K562 (cell line): ENCODE measurements at regions not wholly inside any gene's neighbourhood (a gene's known extent, or its start where the extent isn't known, plus 50 kb on each side); places are given as distances from the start of the nearest gene placed in this dataset.

Source experiments
- ATAC-seq: fragments of 200-7000 bp; cut with Tn5 transposase; 3 replicates; pipeline ENCODE4 v1.9.1; 2020; ENCODE audit warnings: moderate library complexity
- BruUV-seq: library from RNA; stranded (reverse); fragments of 400-500 nt; replicated peaks from 2 replicates; lab custom pipeline; 2021; lab: Mats Ljungman, UMichigan
- CTCF ChIA-PET: fragments of 300-600 bp; formaldehyde crosslinking; extraction: SDS; loops from one replicate; lab custom pipeline; 2021; ENCODE audit warnings: low intra/inter-chr PET ratio; lab: Yijun Ruan, JAX
- POLR2A ChIA-PET: fragments of 300-600, 350-650 bp; sonication (Branson Sonifier 250); formaldehyde crosslinking; extraction: SDS; loops from one replicate; lab custom pipeline; 2021; ENCODE audit warnings: antibody characterized with exemption, inconsistent platforms; lab: Yijun Ruan, JAX
- DNase-seq, 4 experiments: peaks; one replicate each; pipeline versions ENCODE4 v3.0.0 to v3.0.0-alpha.2; 2011 to 2018; ENCODE audit warnings: low spot score in 3 of 4, mixed read lengths in 3 of 4; ENCODE audit errors: extremely low read depth in 1 of 4
- FAIRE-seq: peaks from 2 replicates; lab custom pipeline; 2011; peaks lifted over from hg19 to GRCh38; lab: Jason Lieb, UNC
- H2AFZ ChIP-seq: 2 replicates; pipeline ENCODE4 v1.6.0; 2011; ENCODE audit warnings: low read depth, low read length, control low read depth, inconsistent platforms
- H3K27ac ChIP-seq: fragments of 200-600 bp; 3 replicates; pipeline ENCODE4 v1.8.0; 2011; ENCODE audit warnings: low read depth, mild to moderate bottlenecking, control low read depth, inconsistent platforms, low read length, moderate library complexity, mixed read lengths; ENCODE audit errors: extremely low read depth
- H3K27me3 ChIP-seq, 2 experiments: fragments of 300-600 bp in 1 of 2; 2 replicates in 1 of 2; 3 replicates in 1 of 2; pipeline versions ENCODE4 v1.6.0 to v1.8.0; 2011; ENCODE audit warnings: inconsistent platforms in 2 of 2, low read length in 2 of 2, mild to moderate bottlenecking in 1 of 2, mixed read lengths in 1 of 2, moderate library complexity in 1 of 2; ENCODE audit not compliant: control insufficient read depth in 2 of 2, insufficient read depth in 2 of 2
- H3K36me3 ChIP-seq: fragments of 300-600 bp; 3 replicates; pipeline ENCODE4 v1.8.0; 2011; ENCODE audit warnings: mild to moderate bottlenecking, low read length, inconsistent platforms; ENCODE audit not compliant: control insufficient read depth, insufficient read depth
- H3K4me1 ChIP-seq, 2 experiments: fragments of 200-600 bp in 1 of 2; replicated peaks in 1 of 2; 2 replicates in 1 of 2; 3 replicates in 1 of 2; pipeline versions ENCODE4 v1.5.1 to v1.8.0; 2011; ENCODE audit warnings: inconsistent platforms in 2 of 2, low read length in 2 of 2, mild to moderate bottlenecking in 1 of 2, mixed read lengths in 1 of 2, moderate library complexity in 1 of 2; ENCODE audit not compliant: control insufficient read depth in 2 of 2, insufficient read depth in 2 of 2
- H3K4me2 ChIP-seq: 2 replicates; pipeline ENCODE4 v1.6.1; 2011; ENCODE audit warnings: low read length, control low read depth, inconsistent platforms, mixed read lengths; ENCODE audit not compliant: insufficient read depth
- H3K4me3 ChIP-seq: fragments of 200-600 bp; sonication (generic), shearing (Covaris generic); 2 replicates; pipeline ENCODE4 v1.5.1; 2016; ENCODE audit warnings: control low read depth, inconsistent platforms
- H3K79me2 ChIP-seq: fragments of 200-600 bp; 3 replicates; pipeline ENCODE4 v1.8.0; 2011; ENCODE audit warnings: low read length, inconsistent platforms; ENCODE audit not compliant: control insufficient read depth, insufficient read depth
- H3K9ac ChIP-seq, 2 experiments: 2 replicates each; pipeline versions ENCODE4 v1.6.0 to v1.6.1; 2011; ENCODE audit warnings: low read depth in 2 of 2, low read length in 2 of 2, control low read depth in 1 of 2, inconsistent platforms in 1 of 2, mild to moderate bottlenecking in 1 of 2, mixed read lengths in 1 of 2; ENCODE audit not compliant: insufficient read depth in 1 of 2
- H3K9me1 ChIP-seq: one replicate; pipeline ENCODE4 v1.6.0; 2011; ENCODE audit warnings: inconsistent platforms, mild to moderate bottlenecking, low read length, moderate library complexity; ENCODE audit not compliant: control insufficient read depth, insufficient read depth
- H3K9me3 ChIP-seq: replicated peaks from 2 replicates; pipeline ENCODE4 v1.5.1; 2011; ENCODE audit warnings: low read depth, low read length, inconsistent platforms; ENCODE audit not compliant: control insufficient read depth, insufficient read depth
- H4K20me1 ChIP-seq: replicated peaks from 2 replicates; pipeline ENCODE4 v1.6.1; 2011; ENCODE audit warnings: low read length, inconsistent platforms, mixed read lengths; ENCODE audit not compliant: control insufficient read depth, insufficient read depth
- ERF ChIP-seq: fragments of 450-650 bp; formaldehyde crosslinking; IDR thresholded peaks from 2 replicates; pipeline ENCODE4 v1.4.0; 2020; ENCODE audit warnings: mild to moderate bottlenecking, mixed read lengths
- IRF9 ChIP-seq: fragments of 450-650 bp; IDR thresholded peaks from 2 replicates; pipeline ENCODE4 v1.6.1; 2016; ENCODE audit warnings: missing biosample characterization, missing genetic modification characterization
- MIER1 ChIP-seq: fragments of 450-650 bp; IDR thresholded peaks from 2 replicates; pipeline ENCODE4 v1.6.1; 2016; ENCODE audit warnings: antibody characterized with exemption, mild to moderate bottlenecking, low read depth
- PTBP1 ChIP-seq: fragments of 200-400 bp; formaldehyde crosslinking; IDR thresholded peaks from 2 replicates; pipeline ENCODE4 v1.6.1; 2017; ENCODE audit warnings: low read depth, low read length
- ZNF197 ChIP-seq: fragments of 200-800 bp; sonication (Bioruptor generic); IDR thresholded peaks from 2 replicates; pipeline ENCODE4 v1.6.1; 2016; ENCODE audit warnings: low read depth, missing genetic modification characterization, missing compliant biosample characterization
- ZNF24 ChIP-seq: fragments of 450-650 bp; IDR thresholded peaks from 2 replicates; pipeline ENCODE4 v1.6.1; 2016
- ZNF696 ChIP-seq: fragments of 250-450 bp; sonication (Bioruptor Pico); conservative IDR thresholded peaks from 2 replicates; pipeline ENCODE4 v1.4.0; 2020; ENCODE audit warnings: mild to moderate bottlenecking, moderate library complexity
- WGBS: fragments of 100-300 bp; shearing (Covaris generic); methylation state at CpG from one replicate; pipeline ENCODE4 v1.1.6; 2016; ENCODE audit warnings: low coverage, mixed read lengths; ENCODE audit not compliant: insufficient coverage; ENCODE audit errors: missing lambda C conversion rate; 5-methylcytosine and 5-hydroxymethylcytosine counted together
- in situ Hi-C: fragments of 300-500 bp; cut with MboI; formaldehyde crosslinking; loops from 4 replicates; pipeline ENCODE4 v1.15.0; 2018; ENCODE audit warnings: inconsistent platforms, mixed read lengths
- intact Hi-C: fragments of 100-400 bp; cut with micrococcal nuclease; formaldehyde crosslinking; loops from 2 replicates; pipeline ENCODE4 v1.14.2; 2022

GRCh38 chr10:100645091-100645490 lies 100.3 kb upstream of the PAX2 start:
- intact Hi-C loops = no loop called here
- Histone ChIP-seq H3K4me1 (no peaks in the 10 kb centered on the region), H3K9me3 (no peaks in the 10 kb centered on the region), H3K27me3 (peaks cover 0 to 12% of the 10 kb centered on the region in 2 experiments; a peak in 3 of 5 replicates), H3K4me2 (no peak overlapping the region), H4K20me1 (no peaks in the 10 kb centered on the region), H3K79me2 (no peaks in the 10 kb centered on the region), H3K27ac (no peak overlapping the region), H3K36me3 (no peaks in the 10 kb centered on the region), H2AFZ (no peak overlapping the region), H3K4me3 (no peak overlapping the region), H3K9ac (no peak overlapping the region), H3K9me1 (no peaks in the 10 kb centered on the region)
- POLR2A ChIA-PET = interaction anchor here (0.6 to 1.1 kb wide), 2 partner anchors 8 to 89 kb away, joined by 3 read pairs; no protein-coding TSS in a partner anchor
- DNase-seq (no peak), ATAC-seq (no peak), FAIRE-seq (no peak)
- in situ Hi-C loops = no loop called here
- no TSS peak for BruUV-seq
- CTCF ChIA-PET = no interaction called here
- WGBS = 3% methylated on average over 5 of the region's 5 CpGs
- no peak for TF ChIP-seq ERF
- TF ChIP-seq MIER1 = no peak

GRCh38 chr10:100645613-100646392 lies 99.6 kb upstream of the PAX2 start:
- TF ChIP-seq ZNF24 (no peak), IRF9 (tag) (no peak), ZNF696 (no peak), PTBP1 (no peak), ZNF197 (CRISPR knock-in tag) (no peak)
- Histone ChIP-seq H3K9me1 (no peaks in the 10 kb centered on the region), H3K36me3 (no peaks in the 10 kb centered on the region), H3K9me3 (no peaks in the 10 kb centered on the region), H3K27ac (no peak overlapping the region), H3K27me3 (peaks cover 0 to 12% of the 10 kb centered on the region in 2 experiments; a peak in 3 of 5 replicates), H4K20me1 (no peaks in the 10 kb centered on the region), H3K9ac (no peak overlapping the region), H3K79me2 (no peaks in the 10 kb centered on the region), H2AFZ (no peak overlapping the region), H3K4me2 (no peak overlapping the region), H3K4me1 (no peaks in the 10 kb centered on the region), H3K4me3 (no peak overlapping the region)
- in situ Hi-C loops (no loop called here), intact Hi-C loops (no loop called here)
- ChIA-PET CTCF (no interaction called here), POLR2A (interaction anchor here (1.1 kb wide), 1 partner anchor 9 kb away, joined by 3 read pairs; no protein-coding TSS in a partner anchor)
- ATAC-seq (no peak), FAIRE-seq (no peak), DNase-seq (no peak)
- BruUV-seq = no TSS peak
- 33% methylated on average over 9 of the region's 12 CpGs for WGBS
